ENCODE measurements at regions not wholly inside any gene's neighbourhood (a gene's known extent, or its start where the extent isn't known, plus 50 kb on each side); places are given as distances from the start of the nearest gene placed in this dataset.

- TF ChIP-seq CTCF (IDR thresholded peaks at IDR 0.05) (no peak), POLR2AphosphoS5 (IDR thresholded peaks at IDR 0.05; ENCODE audit: low read depth, low read length) (no peak)
Observed at GRCh38 chr5:26148569-26149107, 889.7 kb downstream of the CDH9 start.
